Stimulated activated CD4-positive, alpha-beta T cell treated with anti-CD3 and anti-CD28 coated beads, Interleukin-2, amount 100 ng/mL, for 4 hours (primary cell): ENCODE measurements at regions not wholly inside any gene's neighbourhood (a gene's known extent, or its start where the extent isn't known, plus 50 kb on each side); places are given as distances from the start of the nearest gene placed in this dataset.

Experiments
- DNase-seq: peaks from one replicate; pipeline ENCODE4 v3.0.0-alpha.2; 2020; ENCODE audit warnings: low read depth

DNA sequence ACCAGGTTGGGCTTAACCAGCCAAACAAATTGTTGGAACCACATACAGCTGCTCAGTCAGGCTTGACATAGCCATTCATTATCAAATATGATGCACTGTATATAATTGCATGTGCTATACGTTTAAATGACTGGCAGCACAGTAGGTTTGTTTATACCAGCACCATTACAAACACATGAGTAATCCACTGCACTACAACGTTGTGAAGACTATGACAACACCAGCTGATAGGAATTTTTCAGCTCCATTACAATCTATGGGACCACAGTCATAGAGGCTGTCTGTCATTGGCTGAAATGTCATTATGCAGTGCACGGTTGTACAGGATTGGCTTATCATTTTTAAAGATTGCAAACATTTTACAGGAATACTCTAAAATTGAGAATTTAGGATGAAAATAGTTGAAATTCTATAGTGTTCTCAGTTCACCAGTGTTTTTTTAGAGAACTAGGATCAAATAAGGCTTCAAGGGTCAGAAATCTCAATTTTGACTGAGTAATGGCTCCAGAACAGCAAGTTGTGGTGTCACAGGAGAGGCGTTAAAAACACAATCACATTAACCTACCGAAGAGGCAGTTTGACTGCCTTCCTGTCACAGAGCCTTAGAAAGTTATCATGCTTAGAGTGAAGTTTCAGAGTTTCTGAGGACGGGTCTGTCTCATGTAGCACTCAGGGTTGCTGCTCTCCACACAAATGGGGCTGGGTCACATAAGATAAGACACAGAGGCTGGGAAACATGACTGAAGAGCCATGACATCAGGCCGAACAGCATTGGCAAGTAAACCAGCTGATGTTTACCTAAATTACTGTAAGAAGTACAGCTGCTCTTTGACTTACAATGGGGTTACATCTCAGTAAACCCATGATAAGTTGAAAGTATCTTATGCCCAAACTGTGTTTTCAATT lies 60.7 kb upstream of the SMLR1 start:
- DNase-seq, result no peak

DNA sequence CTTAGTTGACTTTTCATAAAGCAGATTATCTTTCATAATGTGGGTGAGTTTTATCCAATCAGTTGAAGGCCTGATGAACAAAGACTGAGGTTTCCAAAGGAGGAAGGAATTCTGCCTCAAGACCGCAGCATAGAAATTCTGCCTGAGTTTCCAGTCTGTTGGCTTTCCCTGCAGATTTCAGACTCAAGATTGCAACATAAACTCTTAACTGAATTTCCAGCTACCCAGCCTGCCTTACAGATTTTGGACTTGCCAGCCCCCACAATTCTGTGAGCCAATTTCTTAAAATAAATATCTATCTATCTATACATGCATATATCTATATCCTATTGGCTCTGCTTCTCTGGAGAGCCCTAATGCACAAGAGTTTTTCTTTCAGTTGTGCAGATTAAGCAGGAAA lies 57.3 kb upstream of the SMLR1 start:
- no peak for DNase-seq

DNA sequence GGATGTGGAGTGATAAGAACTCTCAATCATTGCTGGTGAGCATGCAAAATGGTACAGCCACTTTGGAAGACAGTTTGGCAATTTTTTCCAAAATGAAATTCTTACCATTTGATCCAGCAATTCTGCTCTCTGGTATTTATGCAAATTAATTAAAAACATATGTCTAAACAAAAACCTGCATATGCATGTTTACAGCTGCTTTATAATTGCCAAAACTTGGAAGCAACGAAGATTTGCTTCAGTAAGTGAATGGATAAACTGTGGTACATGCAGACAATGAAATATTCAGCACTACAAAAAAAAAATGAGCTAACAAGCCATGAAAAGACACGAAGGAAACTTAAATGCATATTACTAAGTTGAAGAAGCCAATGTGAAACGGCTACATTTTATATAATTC lies 55.5 kb upstream of the SMLR1 start:
- DNase-seq, result no peak

DNA sequence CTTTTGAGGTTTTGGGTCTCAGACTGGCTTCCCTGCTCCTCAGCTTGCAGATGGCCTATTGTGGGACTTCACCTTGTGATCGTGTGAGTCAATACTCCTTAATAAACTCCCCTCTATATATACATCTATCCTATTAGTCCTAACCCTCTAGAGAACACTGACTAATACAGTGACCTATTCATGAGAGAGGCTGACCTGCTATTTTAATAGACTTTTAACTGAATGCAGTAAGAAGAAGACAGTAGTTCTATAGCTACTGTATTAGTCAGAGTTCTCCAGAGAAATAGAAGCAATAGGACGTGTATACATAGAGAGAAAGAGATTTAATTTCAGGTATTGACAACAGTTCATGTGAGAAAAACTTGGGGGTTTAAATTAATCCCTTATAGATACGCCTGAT lies 53.3 kb upstream of the SMLR1 start:
- no peak for DNase-seq

DNA sequence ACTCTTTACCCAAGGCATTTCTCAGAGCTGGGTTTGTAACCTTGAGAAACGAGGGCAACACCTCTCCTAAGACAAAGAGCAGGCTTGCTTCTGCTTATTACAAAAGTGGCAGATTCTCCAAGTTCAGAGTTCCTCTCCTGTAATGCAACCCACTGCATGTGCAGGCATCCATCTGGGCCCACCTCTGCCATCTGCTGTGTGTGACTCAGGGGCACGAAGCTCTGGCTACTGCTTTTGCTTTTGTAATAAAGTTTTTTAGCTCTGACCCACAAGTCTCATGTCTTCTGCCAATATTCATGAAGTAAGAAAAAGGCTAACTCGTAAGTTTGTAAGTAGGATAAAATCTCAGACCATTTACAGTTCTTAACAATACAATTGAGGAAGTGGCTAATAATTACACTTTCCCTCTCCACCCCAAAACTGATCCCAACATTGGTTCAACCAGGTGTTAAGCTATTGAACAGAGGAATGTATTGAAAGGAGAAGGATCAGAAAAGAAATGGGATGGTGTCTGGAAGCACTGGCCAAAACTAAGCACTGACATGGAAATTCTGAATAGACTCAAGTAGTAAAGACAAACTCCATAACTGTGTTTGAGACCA lies 51.7 kb upstream of the SMLR1 start:
- DNase-seq, result no peak

DNA sequence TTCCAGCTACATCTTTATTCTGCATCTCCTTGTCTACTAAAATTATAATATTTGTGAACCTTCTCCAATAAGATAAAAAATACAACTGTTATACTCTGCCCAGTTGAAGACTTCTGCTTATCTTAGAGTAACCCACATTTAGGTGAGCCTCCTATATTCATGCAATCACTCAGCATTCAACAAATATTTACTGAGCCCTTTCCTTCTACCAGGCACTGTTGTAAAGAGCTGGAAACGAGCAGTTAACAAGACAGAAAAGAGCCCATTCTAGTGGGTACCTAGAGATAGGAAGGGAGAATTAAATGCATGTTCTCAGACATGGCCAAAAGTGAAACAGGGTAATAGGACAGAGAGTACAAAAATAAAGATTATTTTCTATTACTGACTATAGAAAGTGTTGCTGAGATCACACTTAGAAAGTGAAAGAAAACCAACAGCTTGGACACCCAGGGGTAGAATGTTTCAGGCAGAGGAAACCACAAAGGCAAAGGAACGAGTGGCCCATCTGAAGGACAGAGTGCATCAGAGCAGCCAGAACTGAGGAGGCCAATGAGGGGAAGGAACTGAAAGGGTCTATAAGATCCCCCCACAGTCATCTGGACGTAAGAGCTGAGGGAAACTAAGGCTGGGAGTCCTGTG lies 50.8 kb upstream of the SMLR1 start:
- DNase-seq, result no peak
